Fibroblast of villous mesenchyme (primary cell): ENCODE measurements at regions not wholly inside any gene's neighbourhood (a gene's known extent, or its start where the extent isn't known, plus 50 kb on each side); places are given as distances from the start of the nearest gene placed in this dataset.
A peak's percentile ranks its signal among the peaks of the same experiment; 100 is the strongest.

ENCODE experiments used
- DNase-seq: peaks from one replicate; pipeline ENCODE4 v3.0.0-alpha.2; 2010; ENCODE audit warnings: low read depth
- H3K4me3 ChIP-seq: 2 replicates; pipeline ENCODE4 v1.5.1; 2011; ENCODE audit warnings: low read depth, mild to moderate bottlenecking, low read length
- CTCF ChIP-seq: IDR thresholded peaks from 2 replicates; pipeline ENCODE4 v1.5.1; 2012; ENCODE audit warnings: low read depth, mild to moderate bottlenecking, low read length; ENCODE audit not compliant: insufficient read depth

DNA sequence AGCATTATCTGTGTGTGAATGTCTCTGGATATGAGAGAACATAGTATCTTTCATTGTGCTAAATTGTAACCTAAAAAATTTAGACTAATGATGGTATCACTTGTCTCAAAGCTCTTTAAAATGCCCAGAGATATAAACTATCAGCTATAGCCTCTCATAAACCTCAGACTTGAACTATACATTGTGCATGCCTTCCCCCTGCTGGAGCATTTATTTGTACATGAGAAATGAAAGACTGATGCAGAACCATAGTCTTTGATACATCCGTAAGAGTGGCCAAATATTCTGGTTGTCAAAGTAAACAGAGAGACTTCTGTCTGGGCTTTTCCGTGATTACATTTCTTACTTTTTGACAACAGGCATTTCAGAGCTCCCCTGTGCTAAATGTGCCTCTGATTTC lies 71.9 kb upstream of the CCDC68 start:
- TF ChIP-seq CTCF: no peak
- DNase-seq: no peak
- no peak overlapping the region for H3K4me3 ChIP-seq

- no peak for TF ChIP-seq CTCF
- no peak overlapping the region for H3K4me3 ChIP-seq
- no peak for DNase-seq
Measured at GRCh38 chr18:55024564-55024963, 65.3 kb upstream of the CCDC68 start.

- no peak overlapping the region for H3K4me3 ChIP-seq
- peak; percentile 24 for DNase-seq
- TF ChIP-seq CTCF: no peak
Measured at GRCh38 chr18:55018602-55019001, 59.3 kb upstream of the CCDC68 start.

GRCh38 chr18:55014095-55014494 lies 54.8 kb upstream of the CCDC68 start:
- no peak overlapping the region for H3K4me3 ChIP-seq

DNA sequence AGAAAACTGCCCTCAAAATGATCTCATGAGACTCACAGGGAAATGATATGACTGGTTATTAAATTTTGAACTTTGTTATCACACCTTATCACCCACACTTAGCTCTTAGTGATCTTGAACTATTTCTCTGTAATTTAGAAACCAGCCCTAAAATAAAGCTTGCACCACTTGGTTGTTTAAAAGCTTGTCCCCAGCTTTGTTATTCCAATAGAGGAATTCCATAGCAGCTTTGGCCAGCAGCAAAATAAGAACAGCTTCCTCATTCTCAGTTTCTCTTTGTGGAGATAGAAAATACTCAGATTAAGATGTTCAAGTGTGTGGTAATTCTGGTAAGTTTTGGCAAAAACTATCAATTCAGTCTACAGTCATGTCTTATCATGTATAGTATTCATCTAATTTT lies 54.4 kb upstream of the CCDC68 start:
- DNase-seq: no peak
- no peak for TF ChIP-seq CTCF
- no peak overlapping the region for H3K4me3 ChIP-seq

More at GRCh38 chr18:55014095-55014494, 54.8 kb upstream of the CCDC68 start:
- no peak for DNase-seq
- no peak for TF ChIP-seq CTCF

GRCh38 chr18:55013086-55013485 lies 53.8 kb upstream of the CCDC68 start:
- no peak for DNase-seq
- no peak overlapping the region for H3K4me3 ChIP-seq
- TF ChIP-seq CTCF: no peak

DNA sequence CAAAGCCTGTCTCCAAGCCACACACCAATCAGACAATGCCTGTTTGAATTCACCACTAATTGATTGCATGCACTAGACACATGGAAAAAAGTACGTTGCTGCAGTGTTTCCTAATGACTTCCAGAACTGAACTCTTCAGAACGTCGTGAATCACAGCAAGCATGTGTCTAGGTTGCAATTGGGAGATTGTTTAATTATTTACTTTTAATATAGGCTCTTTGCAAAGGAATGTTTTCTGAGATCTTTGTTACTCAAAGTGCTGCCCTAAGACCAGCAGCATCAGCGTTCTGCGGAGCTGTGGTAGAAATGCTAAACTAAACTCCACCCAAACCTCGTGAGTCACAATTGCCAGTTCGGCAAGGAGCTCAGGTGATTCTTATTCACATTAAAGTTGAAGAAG lies 52.7 kb upstream of the CCDC68 start:
- no peak for DNase-seq
- no peak overlapping the region for H3K4me3 ChIP-seq
- no peak for TF ChIP-seq CTCF
